ENCODE measurements at regions not wholly inside any gene's neighbourhood (a gene's known extent, or its start where the extent isn't known, plus 50 kb on each side); places are given as distances from the start of the nearest gene placed in this dataset.

- H3K9me2 ChIP-seq (ENCODE audit: insufficient read depth) = no peaks in the 10 kb centered on the region
- DNase-seq (ENCODE audit: low spot score) = no peak
- Mint-ChIP-seq H3K9me3 (no peaks in the 10 kb centered on the region; the same call in 2 of the 3 replicates), H3K27ac (no peak overlapping the region), H3K4me1 (peaks cover 13% of the 10 kb centered on the region), H3K4me3 (no peak overlapping the region), H3K27me3 (ENCODE audit: insufficient read depth, low read depth, poor library complexity) (no peaks in the 10 kb centered on the region), H3K36me3 (ENCODE audit: low read depth) (no peaks in the 10 kb centered on the region)
- TF ChIP-seq ZNF462 (CRISPR knock-in tag; IDR thresholded peaks at IDR 0.05) (no peak), JUNB (IDR thresholded peaks at IDR 0.05; ENCODE audit: unreplicated experiment) (no peak), STAT1 (IDR thresholded peaks at IDR 0.05; ENCODE audit: unreplicated experiment) (no peak), REST (IDR thresholded peaks at IDR 0.05; ENCODE audit: unreplicated experiment) (no peak), CREB1 (CRISPR knock-in tag; IDR thresholded peaks at IDR 0.05; ENCODE audit: low read depth) (no peak), POLR2AphosphoS5 (IDR thresholded peaks at IDR 0.05; ENCODE audit: low read depth) (no peak), EZH2 (IDR thresholded peaks at IDR 0.05; ENCODE audit: low read depth, unreplicated experiment) (no peak), NANOG (IDR thresholded peaks at IDR 0.05; ENCODE audit: borderline replicate concordance) (no peak), ZNF331 (CRISPR knock-in tag; IDR thresholded peaks at IDR 0.05; ENCODE audit: low read depth) (no peak), CTCF (conservative IDR thresholded peaks at IDR 0.05; ENCODE audit: low read depth in 2 of 2) (no peak), ZNF114 (CRISPR knock-in tag; IDR thresholded peaks at IDR 0.05) (no peak), EZH2phosphoT487 (IDR thresholded peaks at IDR 0.05; ENCODE audit: unreplicated experiment) (no peak)
- TF ChIP-seq, protein P1, sequence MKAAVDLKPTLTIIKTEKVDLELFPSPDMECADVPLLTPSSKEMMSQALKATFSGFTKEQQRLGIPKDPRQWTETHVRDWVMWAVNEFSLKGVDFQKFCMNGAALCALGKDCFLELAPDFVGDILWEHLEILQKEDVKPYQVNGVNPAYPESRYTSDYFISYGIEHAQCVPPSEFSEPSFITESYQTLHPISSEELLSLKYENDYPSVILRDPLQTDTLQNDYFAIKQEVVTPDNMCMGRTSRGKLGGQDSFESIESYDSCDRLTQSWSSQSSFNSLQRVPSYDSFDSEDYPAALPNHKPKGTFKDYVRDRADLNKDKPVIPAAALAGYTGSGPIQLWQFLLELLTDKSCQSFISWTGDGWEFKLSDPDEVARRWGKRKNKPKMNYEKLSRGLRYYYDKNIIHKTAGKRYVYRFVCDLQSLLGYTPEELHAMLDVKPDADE (IDR thresholded peaks at IDR 0.05) = no peak
- H3K4me1 ChIP-seq (ENCODE audit: insufficient read depth) = peaks cover 3% of the 10 kb centered on the region; the same call in 1 of the 2 replicates
- no peak for ATAC-seq
- no peak overlapping the region for H2AFZ ChIP-seq
- no peaks in the 10 kb centered on the region for H3K27me3 ChIP-seq (ENCODE audit: insufficient read depth)
- no peaks in the 10 kb centered on the region for H3K36me3 ChIP-seq (ENCODE audit: insufficient read depth)
- no peaks in the 10 kb centered on the region for H4K20me1 ChIP-seq (replicated peaks; ENCODE audit: insufficient read depth)
- no peaks in the 10 kb centered on the region for H3K79me2 ChIP-seq (replicated peaks; ENCODE audit: insufficient read depth)
- H3K4me2 ChIP-seq = no peak overlapping the region
- no peak overlapping the region for H3K4me3 ChIP-seq
- H3K27ac ChIP-seq (ENCODE audit: low read depth) = no peak overlapping the region
- H3F3A ChIP-seq (replicated peaks; ENCODE audit: low read depth) = no peaks in the 10 kb centered on the region
Observed at GRCh38 chr7:142414915-142415314, 157.1 kb upstream of the PRSS58 start.

Data from GM23338 (cell line).